Upper lobe of right lung (tissue), 1 donor: ENCODE measurements at regions not wholly inside any gene's neighbourhood (a gene's known extent, or its start where the extent isn't known, plus 50 kb on each side); places are given as distances from the start of the nearest gene placed in this dataset.

Experiments used
- ATAC-seq: fragments of 200-7000 bp; cut with Tn5 transposase; one replicate; pipeline ENCODE4 v1.9.1; 2020; ENCODE audit warnings: mild to moderate bottlenecking, moderate library complexity
- DNase-seq: peaks from one replicate; pipeline ENCODE4 v3.0.0-alpha.2; 2020
- H3K27ac ChIP-seq: fragments of 200-600 bp; one replicate; pipeline ENCODE4 v1.8.0; 2022
- H3K27me3 ChIP-seq: fragments of 200-600 bp; one replicate; pipeline ENCODE4 v1.8.0; 2022; ENCODE audit warnings: mild to moderate bottlenecking
- H3K36me3 ChIP-seq: fragments of 200-600 bp; one replicate; pipeline ENCODE4 v1.8.0; 2022
- H3K4me1 ChIP-seq: fragments of 200-600 bp; one replicate; pipeline ENCODE4 v1.8.0; 2022
- H3K4me3 ChIP-seq: fragments of 200-600 bp; one replicate; pipeline ENCODE4 v1.8.0; 2022; ENCODE audit warnings: mild to moderate bottlenecking
- H3K9me3 ChIP-seq: fragments of 200-600 bp; one replicate; pipeline ENCODE4 v1.8.0; 2022
- CTCF ChIP-seq: fragments of 200-600 bp; IDR thresholded peaks from one replicate; pipeline ENCODE4 v1.8.0; 2022; ENCODE audit warnings: antibody characterized with exemption
- intact Hi-C: fragments of 100-400 bp; cut with DNase I; formaldehyde crosslinking; loops from one replicate; pipeline ENCODE4 v1.11.0; 2022
- donor health status: DM: no; HTN: yes; CAD: no; lungs with severe emphysema.

- H3K27me3 ChIP-seq: no peaks in the 10 kb centered on the region
- no peak for TF ChIP-seq CTCF
- intact Hi-C loops: no loop called here
Measured at GRCh38 chr12:92557422-92557724, 145.4 kb upstream of the PLEKHG7 start.

GRCh38 chr12:92556637-92557421 lies 146.0 kb upstream of the PLEKHG7 start:
- Histone ChIP-seq H3K36me3 (no peaks in the 10 kb centered on the region), H3K9me3 (no peaks in the 10 kb centered on the region), H3K27ac (no peak overlapping the region), H3K4me1 (peaks cover 10% of the 10 kb centered on the region), H3K27me3 (no peaks in the 10 kb centered on the region), H3K4me3 (no peak overlapping the region)
- ATAC-seq: no peak
- no peak for TF ChIP-seq CTCF
- no peak for DNase-seq
- intact Hi-C loops: no loop called here

More at GRCh38 chr12:92557422-92557724, 145.4 kb upstream of the PLEKHG7 start:
- ATAC-seq: no peak
- Histone ChIP-seq H3K4me1 (peaks cover 9% of the 10 kb centered on the region), H3K27ac (no peak overlapping the region), H3K4me3 (no peak overlapping the region), H3K36me3 (no peaks in the 10 kb centered on the region), H3K9me3 (no peaks in the 10 kb centered on the region)
- DNase-seq: no peak

- ATAC-seq (no peak), DNase-seq (no peak)
- TF ChIP-seq CTCF: no peak
- Histone ChIP-seq H3K4me3 (no peak overlapping the region), H3K9me3 (no peaks in the 10 kb centered on the region), H3K27ac (no peak overlapping the region), H3K4me1 (peaks cover 8% of the 10 kb centered on the region), H3K36me3 (no peaks in the 10 kb centered on the region), H3K27me3 (no peaks in the 10 kb centered on the region)
- intact Hi-C loops: no loop called here
Measured at GRCh38 chr12:92556141-92556540, 146.6 kb upstream of the PLEKHG7 start.

- H3K9me3 ChIP-seq: no peaks in the 10 kb centered on the region
- no peaks in the 10 kb centered on the region for H3K36me3 ChIP-seq
- H3K27ac ChIP-seq: no peak overlapping the region
- H3K4me3 ChIP-seq: no peak overlapping the region
- no peak for DNase-seq
- intact Hi-C loops: no loop called here
- TF ChIP-seq CTCF: no peak
- peaks cover 8% of the 10 kb centered on the region for H3K4me1 ChIP-seq
- no peak for ATAC-seq
- no peaks in the 10 kb centered on the region for H3K27me3 ChIP-seq
Measured at GRCh38 chr12:92554158-92555073, 148.4 kb upstream of the PLEKHG7 start.

- Histone ChIP-seq H3K27ac (peak overlapping the region; percentile 33), H3K4me1 (peaks cover 8% of the 10 kb centered on the region), H3K36me3 (no peaks in the 10 kb centered on the region), H3K27me3 (no peaks in the 10 kb centered on the region), H3K9me3 (no peaks in the 10 kb centered on the region), H3K4me3 (no peak overlapping the region)
- intact Hi-C loops: no loop called here
- DNase-seq (no peak), ATAC-seq (peak; percentile 32)
- no peak for TF ChIP-seq CTCF
Measured at GRCh38 chr12:92553389-92553788, 149.4 kb upstream of the PLEKHG7 start.
